Activated T-cell treated with anti-CD3 and anti-CD28 coated beads, Interleukin-2, amount 50 U/mL, for 72 hours (primary cell): ENCODE measurements at regions not wholly inside any gene's neighbourhood (a gene's known extent, or its start where the extent isn't known, plus 50 kb on each side); places are given as distances from the start of the nearest gene placed in this dataset.

ENCODE experiments used
- ATAC-seq, 2 donors: fragments of 150-1000 bp; cut with Tn5 transposase; replicated peaks in 1 of 2; 2 replicates each; pipeline ENCODE4 v1.10.0; 2021; ENCODE audit warnings: moderate library complexity in 2 of 2, mild to moderate bottlenecking in 1 of 2
- DNase-seq, 2 donors: peaks; one replicate each; pipeline ENCODE4 v3.0.0; 2021 to 2022; ENCODE audit warnings: mixed read lengths in 1 of 2
- H3K27ac Mint-ChIP-seq: one replicate; pipeline ENCODE4 v1.8.0; 2022; ENCODE audit warnings: mild to moderate bottlenecking, moderate library complexity, mixed read lengths
- H3K27me3 Mint-ChIP-seq: one replicate; pipeline ENCODE4 v1.8.0; 2022; ENCODE audit warnings: low read depth, mixed read lengths
- H3K36me3 Mint-ChIP-seq, 2 donors: one replicate each; pipeline ENCODE4 v1.8.0; 2022; ENCODE audit warnings: mixed read lengths in 2 of 2, mild to moderate bottlenecking in 1 of 2; ENCODE audit not compliant: insufficient read depth in 2 of 2
- H3K4me1 Mint-ChIP-seq: one replicate; pipeline ENCODE4 v1.8.0; 2022; ENCODE audit warnings: low read depth, mixed read lengths
- H3K4me3 Mint-ChIP-seq, 2 donors: one replicate each; pipeline ENCODE4 v1.8.0; 2022; ENCODE audit warnings: mild to moderate bottlenecking in 2 of 2, mixed read lengths in 2 of 2, moderate library complexity in 2 of 2
- H3K9me3 Mint-ChIP-seq, 2 donors: one replicate each; pipeline ENCODE4 v1.8.0; 2022; ENCODE audit warnings: mixed read lengths in 2 of 2

GRCh38 chr1:91170571-91170970 is 148.7 kb upstream of the ZNF644 start:
- peaks cover 26% of the 10 kb centered on the region for H3K27me3 Mint-ChIP-seq

GRCh38 chr1:91166106-91166712 is 144.4 kb upstream of the ZNF644 start:
- H3K27ac Mint-ChIP-seq: no peak overlapping the region
- no peaks in the 10 kb centered on the region for H3K9me3 Mint-ChIP-seq
- DNase-seq: peak; percentile 34 to 48
- no peak for ATAC-seq
- H3K27me3 Mint-ChIP-seq: no peaks in the 10 kb centered on the region
- H3K4me1 Mint-ChIP-seq: no peaks in the 10 kb centered on the region
- no peaks in the 10 kb centered on the region for H3K36me3 Mint-ChIP-seq
- no peak overlapping the region for H3K4me3 Mint-ChIP-seq

More at GRCh38 chr1:91170571-91170970, 148.7 kb upstream of the ZNF644 start:
- ATAC-seq (no peak), DNase-seq (no peak)
- Mint-ChIP-seq H3K4me1 (no peaks in the 10 kb centered on the region), H3K27ac (no peak overlapping the region), H3K9me3 (no peaks in the 10 kb centered on the region), H3K36me3 (no peaks in the 10 kb centered on the region), H3K4me3 (no peak overlapping the region)

- no peaks in the 10 kb centered on the region for H3K9me3 Mint-ChIP-seq
- DNase-seq: peak; percentile 73 to 82
- H3K27me3 Mint-ChIP-seq: no peaks in the 10 kb centered on the region
- H3K4me1 Mint-ChIP-seq: no peaks in the 10 kb centered on the region
- H3K36me3 Mint-ChIP-seq: no peaks in the 10 kb centered on the region
- no peak overlapping the region for H3K4me3 Mint-ChIP-seq
- no peak overlapping the region for H3K27ac Mint-ChIP-seq
- ATAC-seq: peak; percentile 88 to 94
Measured at GRCh38 chr1:91165033-91165654, 143.3 kb upstream of the ZNF644 start.

GRCh38 chr1:91162613-91163012 is 140.8 kb upstream of the ZNF644 start:
- no peaks in the 10 kb centered on the region for H3K4me1 Mint-ChIP-seq
- H3K36me3 Mint-ChIP-seq: no peaks in the 10 kb centered on the region
- no peaks in the 10 kb centered on the region for H3K9me3 Mint-ChIP-seq
- DNase-seq (no peak), ATAC-seq (no peak)
- H3K4me3 Mint-ChIP-seq: no peak overlapping the region
- no peaks in the 10 kb centered on the region for H3K27me3 Mint-ChIP-seq
- no peak overlapping the region for H3K27ac Mint-ChIP-seq

- DNase-seq (no peak), ATAC-seq (no peak)
- H3K36me3 Mint-ChIP-seq: no peaks in the 10 kb centered on the region
- no peaks in the 10 kb centered on the region for H3K9me3 Mint-ChIP-seq
- H3K4me1 Mint-ChIP-seq: no peaks in the 10 kb centered on the region
- H3K27me3 Mint-ChIP-seq: no peaks in the 10 kb centered on the region
- no peak overlapping the region for H3K4me3 Mint-ChIP-seq
- no peak overlapping the region for H3K27ac Mint-ChIP-seq
Measured at GRCh38 chr1:91161749-91162148, 139.9 kb upstream of the ZNF644 start.

- Mint-ChIP-seq H3K27ac (no peak overlapping the region), H3K36me3 (no peaks in the 10 kb centered on the region), H3K4me1 (no peaks in the 10 kb centered on the region), H3K4me3 (no peak overlapping the region), H3K9me3 (no peaks in the 10 kb centered on the region), H3K27me3 (no peaks in the 10 kb centered on the region)
- ATAC-seq (no peak), DNase-seq (no peak)
Measured at GRCh38 chr1:91161166-91161565, 139.3 kb upstream of the ZNF644 start.

- no peak overlapping the region for H3K27ac Mint-ChIP-seq
- DNase-seq: no peak
- H3K4me3 Mint-ChIP-seq: no peak overlapping the region
- no peak for ATAC-seq
- no peaks in the 10 kb centered on the region for H3K36me3 Mint-ChIP-seq
- no peaks in the 10 kb centered on the region for H3K27me3 Mint-ChIP-seq
- H3K9me3 Mint-ChIP-seq: no peaks in the 10 kb centered on the region
- no peaks in the 10 kb centered on the region for H3K4me1 Mint-ChIP-seq
Measured at GRCh38 chr1:91160363-91161075, 138.7 kb upstream of the ZNF644 start.

- H3K27ac Mint-ChIP-seq: no peak overlapping the region
- H3K4me1 Mint-ChIP-seq: no peaks in the 10 kb centered on the region
- H3K27me3 Mint-ChIP-seq: no peaks in the 10 kb centered on the region
- no peaks in the 10 kb centered on the region for H3K36me3 Mint-ChIP-seq
- no peaks in the 10 kb centered on the region for H3K9me3 Mint-ChIP-seq
- DNase-seq (no peak), ATAC-seq (no peak)
- no peak overlapping the region for H3K4me3 Mint-ChIP-seq
Measured at GRCh38 chr1:91153341-91153740, 131.5 kb upstream of the ZNF644 start.

GRCh38 chr1:91152331-91152730 is 130.5 kb upstream of the ZNF644 start:
- H3K27ac Mint-ChIP-seq: no peak overlapping the region

GRCh38 chr1:91151702-91152101 is 129.9 kb upstream of the ZNF644 start:
- H3K4me3 Mint-ChIP-seq: no peak overlapping the region

More at GRCh38 chr1:91152331-91152730, 130.5 kb upstream of the ZNF644 start:
- H3K4me1 Mint-ChIP-seq: no peaks in the 10 kb centered on the region
- DNase-seq (no peak), ATAC-seq (no peak)
- no peaks in the 10 kb centered on the region for H3K27me3 Mint-ChIP-seq
- H3K4me3 Mint-ChIP-seq: no peak overlapping the region
- no peaks in the 10 kb centered on the region for H3K9me3 Mint-ChIP-seq
- no peaks in the 10 kb centered on the region for H3K36me3 Mint-ChIP-seq

GRCh38 chr1:91148641-91149069 is 126.8 kb upstream of the ZNF644 start:
- no peaks in the 10 kb centered on the region for H3K36me3 Mint-ChIP-seq
- ATAC-seq (no peak), DNase-seq (no peak)
- no peaks in the 10 kb centered on the region for H3K4me1 Mint-ChIP-seq
- H3K9me3 Mint-ChIP-seq: no peaks in the 10 kb centered on the region
- H3K27me3 Mint-ChIP-seq: no peaks in the 10 kb centered on the region
- H3K4me3 Mint-ChIP-seq: no peak overlapping the region
- no peak overlapping the region for H3K27ac Mint-ChIP-seq

More at GRCh38 chr1:91151702-91152101, 129.9 kb upstream of the ZNF644 start:
- H3K9me3 Mint-ChIP-seq: no peaks in the 10 kb centered on the region
- H3K4me1 Mint-ChIP-seq: no peaks in the 10 kb centered on the region
- H3K27ac Mint-ChIP-seq: no peak overlapping the region
- H3K36me3 Mint-ChIP-seq: no peaks in the 10 kb centered on the region
- no peak for DNase-seq
- no peak for ATAC-seq
- H3K27me3 Mint-ChIP-seq: no peaks in the 10 kb centered on the region

- H3K36me3 Mint-ChIP-seq: no peaks in the 10 kb centered on the region
- no peak overlapping the region for H3K4me3 Mint-ChIP-seq
- no peak overlapping the region for H3K27ac Mint-ChIP-seq
- DNase-seq (no peak), ATAC-seq (no peak)
- H3K27me3 Mint-ChIP-seq: peaks cover 6% of the 10 kb centered on the region
- H3K4me1 Mint-ChIP-seq: no peaks in the 10 kb centered on the region
- no peaks in the 10 kb centered on the region for H3K9me3 Mint-ChIP-seq
Measured at GRCh38 chr1:91141858-91142257, 120.0 kb upstream of the ZNF644 start.

- ATAC-seq (no peak), DNase-seq (no peak)
- H3K27me3 Mint-ChIP-seq: peaks cover 8% of the 10 kb centered on the region
- H3K27ac Mint-ChIP-seq: no peak overlapping the region
- H3K36me3 Mint-ChIP-seq: no peaks in the 10 kb centered on the region
- H3K4me1 Mint-ChIP-seq: no peaks in the 10 kb centered on the region
- H3K9me3 Mint-ChIP-seq: no peaks in the 10 kb centered on the region
- H3K4me3 Mint-ChIP-seq: no peak overlapping the region
Measured at GRCh38 chr1:91138959-91139358, 117.1 kb upstream of the ZNF644 start.
